Vagina (tissue), 2 donors: ENCODE measurements at regions not wholly inside any gene's neighbourhood (a gene's known extent, or its start where the extent isn't known, plus 50 kb on each side); places are given as distances from the start of the nearest gene placed in this dataset.

ENCODE experiments used
- DNase-seq, 2 donors: peaks; one replicate each; pipeline ENCODE4 v3.0.0-alpha.2; 2017; ENCODE audit errors: extremely low spot score in 2 of 2
- H3K27ac ChIP-seq: fragments of 200-600 bp; sonication (generic); one replicate; pipeline ENCODE4 v1.5.1; 2019
- H3K27me3 ChIP-seq: fragments of 200-600 bp; sonication (generic); one replicate; pipeline ENCODE4 v1.5.1; 2019
- H3K36me3 ChIP-seq, 2 donors: fragments of 200-600 bp; sonication (generic); one replicate each; pipeline ENCODE4 v1.5.1; 2017 to 2019
- H3K4me1 ChIP-seq: fragments of 200-600 bp; sonication (generic); one replicate; pipeline ENCODE4 v1.5.1; 2019
- H3K4me3 ChIP-seq, 2 donors: fragments of 200-600 bp; sonication (generic); 1 replicate in 1 of 2; 2 replicates in 1 of 2; pipeline ENCODE4 v1.5.1; 2016 to 2019
- H3K9me3 ChIP-seq: fragments of 200-600 bp; sonication (generic); one replicate; pipeline ENCODE4 v1.5.1; 2019
- POLR2A ChIP-seq, 2 donors: fragments of 450-650 bp; IDR thresholded peaks; one replicate each; pipeline ENCODE4 v1.6.1; 2017; ENCODE audit warnings: antibody characterized with exemption in 2 of 2, mild to moderate bottlenecking in 2 of 2, moderate library complexity in 2 of 2
- POLR2AphosphoS5 ChIP-seq, 2 donors: sonication (generic); formaldehyde crosslinking; IDR thresholded peaks; one replicate each; pipeline ENCODE4 v1.9.0; 2017; ENCODE audit warnings: antibody characterized with exemption in 2 of 2, mild to moderate bottlenecking in 2 of 2, low read depth in 1 of 2; ENCODE audit not compliant: insufficient read depth in 1 of 2
- intact Hi-C: fragments of 100-400 bp; cut with DNase I; formaldehyde crosslinking; loops from one replicate; pipeline ENCODE4 v1.15.1; 2023
- TF ChIP-seq, protein P1 (sequence below), 3 experiments: fragments of 450-650 bp in 2 of 3; fragments of 200-600 bp in 1 of 3; sonication (generic) in 1 of 3; IDR thresholded peaks; one replicate each; pipeline ENCODE4 v1.5.1; 2017 to 2019; ENCODE audit warnings: antibody characterized with exemption in 3 of 3, mild to moderate bottlenecking in 2 of 3, moderate library complexity in 2 of 3

- DNase-seq, result no peak
- TF ChIP-seq POLR2AphosphoS5 (IDR thresholded peaks at IDR 0.05; ENCODE audit: insufficient read depth in 1 of 2, low read depth in 1 of 2), result no peak
- TF ChIP-seq, protein P1, sequence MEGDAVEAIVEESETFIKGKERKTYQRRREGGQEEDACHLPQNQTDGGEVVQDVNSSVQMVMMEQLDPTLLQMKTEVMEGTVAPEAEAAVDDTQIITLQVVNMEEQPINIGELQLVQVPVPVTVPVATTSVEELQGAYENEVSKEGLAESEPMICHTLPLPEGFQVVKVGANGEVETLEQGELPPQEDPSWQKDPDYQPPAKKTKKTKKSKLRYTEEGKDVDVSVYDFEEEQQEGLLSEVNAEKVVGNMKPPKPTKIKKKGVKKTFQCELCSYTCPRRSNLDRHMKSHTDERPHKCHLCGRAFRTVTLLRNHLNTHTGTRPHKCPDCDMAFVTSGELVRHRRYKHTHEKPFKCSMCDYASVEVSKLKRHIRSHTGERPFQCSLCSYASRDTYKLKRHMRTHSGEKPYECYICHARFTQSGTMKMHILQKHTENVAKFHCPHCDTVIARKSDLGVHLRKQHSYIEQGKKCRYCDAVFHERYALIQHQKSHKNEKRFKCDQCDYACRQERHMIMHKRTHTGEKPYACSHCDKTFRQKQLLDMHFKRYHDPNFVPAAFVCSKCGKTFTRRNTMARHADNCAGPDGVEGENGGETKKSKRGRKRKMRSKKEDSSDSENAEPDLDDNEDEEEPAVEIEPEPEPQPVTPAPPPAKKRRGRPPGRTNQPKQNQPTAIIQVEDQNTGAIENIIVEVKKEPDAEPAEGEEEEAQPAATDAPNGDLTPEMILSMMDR (IDR thresholded peaks at IDR 0.05), result no peak
- TF ChIP-seq POLR2A (IDR thresholded peaks at IDR 0.05), result no peak
- intact Hi-C loops, result no loop called here
- Histone ChIP-seq H3K9me3 (no peaks in the 10 kb centered on the region), H3K36me3 (no peaks in the 10 kb centered on the region), H3K27me3 (no peaks in the 10 kb centered on the region), H3K4me3 (no peak overlapping the region), H3K27ac (no peak overlapping the region), H3K4me1 (peaks cover 8% of the 10 kb centered on the region)
Measured at GRCh38 chr2:217638031-217638430, 364.8 kb downstream of the TNS1 start.

DNA sequence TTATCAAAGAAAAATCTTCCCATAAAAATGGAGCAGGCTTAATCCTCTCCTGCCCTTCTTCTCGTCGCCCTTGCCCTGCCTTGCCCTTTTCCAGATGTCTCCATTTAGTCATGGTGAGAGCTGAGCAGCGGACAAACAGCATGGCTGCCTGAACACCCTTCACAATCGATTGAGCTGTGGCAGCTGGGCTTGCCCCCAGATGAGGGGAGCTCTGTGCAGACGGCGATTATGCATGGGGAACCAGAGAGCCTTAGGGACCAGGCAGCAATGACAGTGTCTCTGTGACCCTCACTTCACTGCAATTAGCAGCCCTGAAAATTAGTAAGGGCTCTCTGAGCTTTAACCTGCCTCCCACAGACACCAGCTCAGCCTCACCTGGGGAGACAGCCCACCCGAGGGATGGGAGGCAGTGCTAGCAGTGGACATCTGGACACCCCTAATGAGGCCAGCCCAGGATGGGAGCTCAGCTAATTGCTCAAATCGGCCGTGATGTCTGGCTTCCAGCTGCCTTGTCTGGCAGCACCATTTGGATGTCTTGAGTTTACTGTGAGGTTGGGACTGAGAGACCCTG, 365.7 kb downstream of the TNS1 start:
- H3K27ac ChIP-seq, result no peak overlapping the region
- no peak for DNase-seq

DNA sequence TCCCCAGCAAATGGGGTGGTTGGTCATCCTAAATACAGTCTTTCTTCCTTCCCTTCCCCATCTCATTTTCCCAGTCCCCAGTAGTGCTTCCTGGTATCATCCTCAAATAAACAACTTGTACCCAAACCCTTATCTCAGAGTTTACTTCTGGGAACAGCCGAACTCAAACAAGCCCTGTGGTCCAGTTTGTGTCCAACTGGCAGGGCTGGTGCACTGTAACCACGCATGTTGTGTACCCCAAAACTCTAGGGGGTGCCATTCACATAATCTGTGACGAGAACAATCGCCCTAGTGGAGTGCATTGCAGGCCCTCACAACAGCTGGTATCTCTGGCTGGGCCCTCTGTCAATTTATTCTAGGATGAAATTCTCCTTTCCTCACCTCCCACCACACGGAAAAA, 366.2 kb downstream of the TNS1 start:
- intact Hi-C loops, result no loop called here
- no peaks in the 10 kb centered on the region for H3K36me3 ChIP-seq
- no peaks in the 10 kb centered on the region for H3K9me3 ChIP-seq
- no peak overlapping the region for H3K4me3 ChIP-seq
- H3K4me1 ChIP-seq, result no peaks in the 10 kb centered on the region
- no peak overlapping the region for H3K27ac ChIP-seq
- DNase-seq, result no peak
- TF ChIP-seq POLR2A (IDR thresholded peaks at IDR 0.05) (no peak), POLR2AphosphoS5 (IDR thresholded peaks at IDR 0.05; ENCODE audit: insufficient read depth in 1 of 2, low read depth in 1 of 2) (no peak)
- TF ChIP-seq, protein P1 (IDR thresholded peaks at IDR 0.05), result no peak
- no peaks in the 10 kb centered on the region for H3K27me3 ChIP-seq

More for the DNA sequence above, 365.7 kb downstream of the TNS1 start:
- no peaks in the 10 kb centered on the region for H3K27me3 ChIP-seq
- intact Hi-C loops, result no loop called here
- H3K36me3 ChIP-seq, result no peaks in the 10 kb centered on the region
- no peak overlapping the region for H3K4me3 ChIP-seq
- H3K4me1 ChIP-seq, result no peaks in the 10 kb centered on the region
- no peaks in the 10 kb centered on the region for H3K9me3 ChIP-seq
- no peak for TF ChIP-seq POLR2AphosphoS5 (IDR thresholded peaks at IDR 0.05; ENCODE audit: insufficient read depth in 1 of 2, low read depth in 1 of 2)
- TF ChIP-seq, protein P1 (IDR thresholded peaks at IDR 0.05), result no peak
- TF ChIP-seq POLR2A (IDR thresholded peaks at IDR 0.05), result no peak

DNA sequence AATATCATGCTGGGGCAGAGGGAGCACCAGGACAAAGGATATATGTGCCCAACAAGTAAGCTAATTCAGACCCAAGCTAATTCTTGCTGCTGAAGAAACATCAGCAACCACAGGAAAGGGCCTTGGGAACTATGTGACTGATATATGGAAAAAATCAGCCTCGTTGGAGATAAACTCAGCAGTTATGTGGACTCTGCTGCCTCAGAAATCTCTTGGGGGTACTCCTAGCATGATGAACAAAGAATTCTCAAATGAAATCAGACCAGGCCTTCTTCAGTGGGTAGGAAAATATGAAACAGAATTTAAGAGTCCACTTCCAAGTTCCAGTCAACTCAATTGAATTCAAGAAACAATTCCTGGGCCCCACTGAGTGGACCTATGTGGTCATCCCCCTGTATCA, 367.9 kb downstream of the TNS1 start:
- TF ChIP-seq, protein P1 (IDR thresholded peaks at IDR 0.05), result no peak
- no peak for TF ChIP-seq POLR2A (IDR thresholded peaks at IDR 0.05)
- no peak for TF ChIP-seq POLR2AphosphoS5 (IDR thresholded peaks at IDR 0.05; ENCODE audit: insufficient read depth in 1 of 2, low read depth in 1 of 2)
- Histone ChIP-seq H3K36me3 (no peaks in the 10 kb centered on the region), H3K9me3 (no peaks in the 10 kb centered on the region), H3K4me3 (no peak overlapping the region), H3K4me1 (no peaks in the 10 kb centered on the region), H3K27ac (no peak overlapping the region), H3K27me3 (no peaks in the 10 kb centered on the region)
- no peak for DNase-seq
- intact Hi-C loops, result no loop called here

- H3K36me3 ChIP-seq, result no peaks in the 10 kb centered on the region
- H3K4me3 ChIP-seq, result no peak overlapping the region
- no peaks in the 10 kb centered on the region for H3K27me3 ChIP-seq
- TF ChIP-seq POLR2A (IDR thresholded peaks at IDR 0.05), result no peak
- TF ChIP-seq POLR2AphosphoS5 (IDR thresholded peaks at IDR 0.05; ENCODE audit: insufficient read depth in 1 of 2, low read depth in 1 of 2), result no peak
- TF ChIP-seq, protein P1 (IDR thresholded peaks at IDR 0.05), result no peak
- DNase-seq, result no peak
- intact Hi-C loops, result no loop called here
- H3K9me3 ChIP-seq, result no peaks in the 10 kb centered on the region
- peaks cover 9% of the 10 kb centered on the region for H3K4me1 ChIP-seq
- H3K27ac ChIP-seq, result peak overlapping the region; percentile 19
Measured at GRCh38 chr2:217632043-217632442, 370.8 kb downstream of the TNS1 start.
